ENCODE measurements at regions not wholly inside any gene's neighbourhood (a gene's known extent, or its start where the extent isn't known, plus 50 kb on each side); places are given as distances from the start of the nearest gene placed in this dataset.

DNA sequence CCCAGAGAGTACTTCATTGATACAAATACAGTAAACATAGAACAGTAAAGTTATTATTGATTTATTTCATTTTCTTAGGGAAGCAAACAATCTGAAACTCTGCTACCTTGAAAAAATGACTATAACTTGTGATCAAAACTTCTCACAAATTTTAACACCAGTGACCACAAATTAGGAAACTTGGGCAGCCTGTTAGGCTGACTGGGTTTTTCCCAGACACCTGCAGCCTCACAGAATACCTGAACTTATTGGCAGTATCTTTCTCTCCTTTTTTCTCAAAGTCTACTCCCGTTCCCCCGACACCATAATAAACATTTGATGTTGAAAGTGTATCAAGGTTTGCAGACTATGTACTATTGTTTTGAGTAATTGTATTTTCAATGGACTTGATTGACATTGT is 360.5 kb downstream of the LMO7 start:
- ChIA-PET POLR2A (ENCODE audit: unreplicated experiment) (no interaction called here), CTCF (no interaction called here)
- Histone ChIP-seq H3K4me2 (no peak overlapping the region), H3K36me3 (ENCODE audit: low read depth) (no peaks in the 10 kb centered on the region), H3K79me2 (ENCODE audit: low read depth) (no peaks in the 10 kb centered on the region), H3K4me1 (replicated peaks; ENCODE audit: insufficient read depth) (no peaks in the 10 kb centered on the region), H4K20me1 (ENCODE audit: insufficient read depth) (no peaks in the 10 kb centered on the region), H3K27me3 (ENCODE audit: insufficient read depth, low read depth) (no peaks in the 10 kb centered on the region), H3K9me2 (ENCODE audit: insufficient read depth) (no peaks in the 10 kb centered on the region), H3F3A (ENCODE audit: insufficient read depth, low read depth) (no peaks in the 10 kb centered on the region), H2AFZ (no peak overlapping the region), H3K27ac (no peak overlapping the region), H3K9me3 (ENCODE audit: insufficient read depth, low read depth) (0 out of 2 replicates have a peak, but pooled peaks cover 6% of the 10 kb centered on the region), H3K4me3 (no peak overlapping the region)
- no peak for DNase-seq
- intact Hi-C loops (cut with micrococcal nuclease; ENCODE audit: unreplicated experiment), result no loop called here
- no TSS peak for BruUV-seq (replicated peaks)
- TF ChIP-seq, protein P1, sequence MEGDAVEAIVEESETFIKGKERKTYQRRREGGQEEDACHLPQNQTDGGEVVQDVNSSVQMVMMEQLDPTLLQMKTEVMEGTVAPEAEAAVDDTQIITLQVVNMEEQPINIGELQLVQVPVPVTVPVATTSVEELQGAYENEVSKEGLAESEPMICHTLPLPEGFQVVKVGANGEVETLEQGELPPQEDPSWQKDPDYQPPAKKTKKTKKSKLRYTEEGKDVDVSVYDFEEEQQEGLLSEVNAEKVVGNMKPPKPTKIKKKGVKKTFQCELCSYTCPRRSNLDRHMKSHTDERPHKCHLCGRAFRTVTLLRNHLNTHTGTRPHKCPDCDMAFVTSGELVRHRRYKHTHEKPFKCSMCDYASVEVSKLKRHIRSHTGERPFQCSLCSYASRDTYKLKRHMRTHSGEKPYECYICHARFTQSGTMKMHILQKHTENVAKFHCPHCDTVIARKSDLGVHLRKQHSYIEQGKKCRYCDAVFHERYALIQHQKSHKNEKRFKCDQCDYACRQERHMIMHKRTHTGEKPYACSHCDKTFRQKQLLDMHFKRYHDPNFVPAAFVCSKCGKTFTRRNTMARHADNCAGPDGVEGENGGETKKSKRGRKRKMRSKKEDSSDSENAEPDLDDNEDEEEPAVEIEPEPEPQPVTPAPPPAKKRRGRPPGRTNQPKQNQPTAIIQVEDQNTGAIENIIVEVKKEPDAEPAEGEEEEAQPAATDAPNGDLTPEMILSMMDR (conservative IDR thresholded peaks at IDR 0.05), result no peak
- TF ChIP-seq EZH2 (IDR thresholded peaks at IDR 0.05; ENCODE audit: low read depth), result no peak

DNA sequence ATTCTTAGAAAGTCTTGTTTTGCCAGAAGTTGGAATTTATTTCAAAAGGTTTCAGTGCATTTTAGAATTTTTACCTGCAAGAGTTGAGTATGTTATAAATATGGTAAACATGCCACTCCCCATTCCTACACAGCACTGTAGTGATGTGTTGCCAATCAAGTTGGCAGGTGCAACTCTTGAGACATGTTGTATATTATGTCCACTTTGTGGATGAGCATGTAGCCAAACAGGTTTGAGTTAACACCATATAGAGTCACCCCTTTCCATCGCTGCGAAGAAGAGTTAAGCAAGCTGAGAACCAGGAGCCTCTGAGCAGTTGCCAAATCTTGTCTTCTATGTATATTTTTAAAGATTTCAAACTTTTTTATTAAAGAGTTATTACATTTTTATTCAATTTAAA is 359.8 kb downstream of the LMO7 start:
- no peaks in the 10 kb centered on the region for H3K36me3 ChIP-seq (ENCODE audit: low read depth)

DNA sequence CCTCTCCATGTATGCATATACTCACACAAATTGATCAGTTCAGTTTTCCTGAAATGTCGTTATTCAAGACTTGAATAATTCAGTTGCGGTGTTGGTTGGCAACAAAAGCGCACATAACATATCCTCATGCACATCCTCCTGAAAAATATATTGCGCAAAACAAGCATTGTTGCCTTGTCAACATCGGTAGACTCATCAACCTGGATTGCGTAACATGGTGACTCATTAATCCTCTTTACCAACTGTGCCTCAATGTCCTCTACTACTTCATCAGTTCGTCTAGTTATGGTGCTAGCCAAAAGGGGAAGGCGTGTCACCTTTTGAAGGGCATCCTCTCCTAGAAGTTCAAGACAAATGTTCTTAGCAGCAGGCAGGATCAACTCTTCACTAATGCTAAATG is 357.7 kb downstream of the LMO7 start:
- H3F3A ChIP-seq (ENCODE audit: insufficient read depth, low read depth), result no peaks in the 10 kb centered on the region
- intact Hi-C loops (cut with micrococcal nuclease; ENCODE audit: unreplicated experiment), result no loop called here
- TF ChIP-seq EZH2 (IDR thresholded peaks at IDR 0.05; ENCODE audit: low read depth), result no peak
- TF ChIP-seq, protein P1 (conservative IDR thresholded peaks at IDR 0.05), result no peak
- no TSS peak for BruUV-seq (replicated peaks)
- no peak overlapping the region for H2AFZ ChIP-seq
- H3K4me1 ChIP-seq (replicated peaks; ENCODE audit: insufficient read depth), result no peaks in the 10 kb centered on the region
- H3K27ac ChIP-seq, result no peak overlapping the region
- ChIA-PET CTCF (no interaction called here), POLR2A (ENCODE audit: unreplicated experiment) (no interaction called here)
- H3K9me3 ChIP-seq (ENCODE audit: insufficient read depth, low read depth), result 0 out of 2 replicates have a peak, but pooled peaks cover 6% of the 10 kb centered on the region
- H3K27me3 ChIP-seq (ENCODE audit: insufficient read depth, low read depth), result no peaks in the 10 kb centered on the region
- no peak for DNase-seq
- H3K9me2 ChIP-seq (ENCODE audit: insufficient read depth), result no peaks in the 10 kb centered on the region
- no peaks in the 10 kb centered on the region for H4K20me1 ChIP-seq (ENCODE audit: insufficient read depth)
- H3K79me2 ChIP-seq (ENCODE audit: low read depth), result no peaks in the 10 kb centered on the region
- H3K4me2 ChIP-seq, result no peak overlapping the region
- H3K36me3 ChIP-seq (ENCODE audit: low read depth), result no peaks in the 10 kb centered on the region
- no peak overlapping the region for H3K4me3 ChIP-seq

More for the DNA sequence above, 359.8 kb downstream of the LMO7 start:
- CTCF ChIA-PET, result no interaction called here
- no peaks in the 10 kb centered on the region for H3F3A ChIP-seq (ENCODE audit: insufficient read depth, low read depth)
- DNase-seq, result no peak
- POLR2A ChIA-PET (ENCODE audit: unreplicated experiment), result no interaction called here
- TF ChIP-seq, protein P1 (conservative IDR thresholded peaks at IDR 0.05), result no peak
- TF ChIP-seq EZH2 (IDR thresholded peaks at IDR 0.05; ENCODE audit: low read depth), result no peak
- H2AFZ ChIP-seq, result no peak overlapping the region
- H3K27ac ChIP-seq, result no peak overlapping the region
- H3K27me3 ChIP-seq (ENCODE audit: insufficient read depth, low read depth), result no peaks in the 10 kb centered on the region
- H3K9me2 ChIP-seq (ENCODE audit: insufficient read depth), result no peaks in the 10 kb centered on the region
- intact Hi-C loops (cut with micrococcal nuclease; ENCODE audit: unreplicated experiment), result no loop called here
- H3K4me2 ChIP-seq, result no peak overlapping the region
- BruUV-seq (replicated peaks), result no TSS peak
- 0 out of 2 replicates have a peak, but pooled peaks cover 6% of the 10 kb centered on the region for H3K9me3 ChIP-seq (ENCODE audit: insufficient read depth, low read depth)
- no peaks in the 10 kb centered on the region for H4K20me1 ChIP-seq (ENCODE audit: insufficient read depth)
- H3K4me1 ChIP-seq (replicated peaks; ENCODE audit: insufficient read depth), result no peaks in the 10 kb centered on the region
- no peak overlapping the region for H3K4me3 ChIP-seq
- no peaks in the 10 kb centered on the region for H3K79me2 ChIP-seq (ENCODE audit: low read depth)
